KMS-11 (cell line): ENCODE measurements at regions not wholly inside any gene's neighbourhood (a gene's known extent, or its start where the extent isn't known, plus 50 kb on each side); places are given as distances from the start of the nearest gene placed in this dataset.

Experiments
- H2AFZ ChIP-seq: fragments of 200-600 bp; sonication (generic); 2 replicates; pipeline ENCODE4 v1.6.1; 2016; ENCODE audit warnings: antibody characterized with exemption, mixed run types, low read depth
- H3K27ac ChIP-seq: fragments of 200-600 bp; sonication (generic); 2 replicates; pipeline ENCODE4 v1.6.1; 2016; ENCODE audit warnings: mild to moderate bottlenecking, mixed run types
- H3K27me3 ChIP-seq: fragments of 200-600 bp; sonication (generic); 2 replicates; pipeline ENCODE4 v1.6.1; 2017; ENCODE audit warnings: mild to moderate bottlenecking, low read depth, mixed run types, moderate library complexity; ENCODE audit not compliant: insufficient read depth
- H3K36me3 ChIP-seq: fragments of 200-600 bp; sonication (generic); 2 replicates; pipeline ENCODE4 v1.6.1; 2017; ENCODE audit warnings: mild to moderate bottlenecking, mixed run types; ENCODE audit not compliant: insufficient read depth
- H3K4me1 ChIP-seq: fragments of 200-600 bp; sonication (generic); 2 replicates; pipeline ENCODE4 v1.6.1; 2016; ENCODE audit warnings: mild to moderate bottlenecking, low read depth, mixed run types; ENCODE audit not compliant: poor library complexity, severe bottlenecking
- H3K4me2 ChIP-seq: fragments of 200-600 bp; sonication (generic); 2 replicates; pipeline ENCODE4 v1.7.0; 2016; ENCODE audit warnings: mild to moderate bottlenecking, mixed run types
- H3K4me3 ChIP-seq: fragments of 200-600 bp; sonication (generic); IDR thresholded peaks from 2 replicates; pipeline ENCODE4 v1.6.1; 2017; ENCODE audit warnings: low read depth, low read length, mixed read lengths; ENCODE audit not compliant: insufficient read depth
- H3K79me2 ChIP-seq: fragments of 200-600 bp; sonication (generic); 2 replicates; pipeline ENCODE4 v1.6.1; 2016; ENCODE audit warnings: low read depth, mixed run types; ENCODE audit not compliant: insufficient read depth
- H3K9ac ChIP-seq: fragments of 200-600 bp; sonication (generic); 2 replicates; pipeline ENCODE4 v1.6.1; 2016; ENCODE audit warnings: mild to moderate bottlenecking, mixed run types
- H4K20me1 ChIP-seq: fragments of 200-600 bp; sonication (generic); 2 replicates; pipeline ENCODE4 v1.6.1; 2016; ENCODE audit warnings: mild to moderate bottlenecking, mixed run types; ENCODE audit not compliant: insufficient read depth
- TF ChIP-seq, protein P1 (sequence below): fragments of 200-600 bp; sonication (generic); conservative IDR thresholded peaks from 2 replicates; pipeline ENCODE4 v1.6.1; 2017; ENCODE audit warnings: low read depth, mild to moderate bottlenecking, antibody characterized with exemption, low read length, moderate library complexity, mixed read lengths

DNA sequence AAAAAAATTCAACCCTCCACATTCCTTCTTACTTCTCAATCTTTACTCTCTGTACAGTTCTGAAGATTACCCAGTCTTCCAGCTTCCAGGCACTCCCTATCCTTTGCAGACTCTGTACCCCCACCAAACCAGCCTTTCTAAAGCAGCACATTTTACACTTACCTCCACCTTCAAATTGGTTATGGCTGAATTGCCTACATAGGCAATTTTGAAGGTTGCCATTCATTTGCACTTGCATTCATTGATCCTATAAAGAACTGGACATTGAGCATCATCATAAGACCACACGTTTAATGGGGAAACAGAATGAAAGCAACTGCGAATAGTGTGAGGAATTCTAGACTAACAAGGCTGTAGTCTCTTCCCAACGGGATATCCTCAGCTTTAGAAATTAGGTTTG, 233.4 kb downstream of the TRIB2 start:
- Histone ChIP-seq H3K4me1 (no peaks in the 10 kb centered on the region), H3K4me3 (no peak overlapping the region), H3K79me2 (no peaks in the 10 kb centered on the region), H3K27me3 (no peaks in the 10 kb centered on the region), H3K36me3 (no peaks in the 10 kb centered on the region), H3K9ac (no peak overlapping the region), H4K20me1 (no peaks in the 10 kb centered on the region), H3K4me2 (no peak overlapping the region), H2AFZ (no peak overlapping the region), H3K27ac (no peak overlapping the region)
- TF ChIP-seq, protein P1, sequence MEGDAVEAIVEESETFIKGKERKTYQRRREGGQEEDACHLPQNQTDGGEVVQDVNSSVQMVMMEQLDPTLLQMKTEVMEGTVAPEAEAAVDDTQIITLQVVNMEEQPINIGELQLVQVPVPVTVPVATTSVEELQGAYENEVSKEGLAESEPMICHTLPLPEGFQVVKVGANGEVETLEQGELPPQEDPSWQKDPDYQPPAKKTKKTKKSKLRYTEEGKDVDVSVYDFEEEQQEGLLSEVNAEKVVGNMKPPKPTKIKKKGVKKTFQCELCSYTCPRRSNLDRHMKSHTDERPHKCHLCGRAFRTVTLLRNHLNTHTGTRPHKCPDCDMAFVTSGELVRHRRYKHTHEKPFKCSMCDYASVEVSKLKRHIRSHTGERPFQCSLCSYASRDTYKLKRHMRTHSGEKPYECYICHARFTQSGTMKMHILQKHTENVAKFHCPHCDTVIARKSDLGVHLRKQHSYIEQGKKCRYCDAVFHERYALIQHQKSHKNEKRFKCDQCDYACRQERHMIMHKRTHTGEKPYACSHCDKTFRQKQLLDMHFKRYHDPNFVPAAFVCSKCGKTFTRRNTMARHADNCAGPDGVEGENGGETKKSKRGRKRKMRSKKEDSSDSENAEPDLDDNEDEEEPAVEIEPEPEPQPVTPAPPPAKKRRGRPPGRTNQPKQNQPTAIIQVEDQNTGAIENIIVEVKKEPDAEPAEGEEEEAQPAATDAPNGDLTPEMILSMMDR = no peak

DNA sequence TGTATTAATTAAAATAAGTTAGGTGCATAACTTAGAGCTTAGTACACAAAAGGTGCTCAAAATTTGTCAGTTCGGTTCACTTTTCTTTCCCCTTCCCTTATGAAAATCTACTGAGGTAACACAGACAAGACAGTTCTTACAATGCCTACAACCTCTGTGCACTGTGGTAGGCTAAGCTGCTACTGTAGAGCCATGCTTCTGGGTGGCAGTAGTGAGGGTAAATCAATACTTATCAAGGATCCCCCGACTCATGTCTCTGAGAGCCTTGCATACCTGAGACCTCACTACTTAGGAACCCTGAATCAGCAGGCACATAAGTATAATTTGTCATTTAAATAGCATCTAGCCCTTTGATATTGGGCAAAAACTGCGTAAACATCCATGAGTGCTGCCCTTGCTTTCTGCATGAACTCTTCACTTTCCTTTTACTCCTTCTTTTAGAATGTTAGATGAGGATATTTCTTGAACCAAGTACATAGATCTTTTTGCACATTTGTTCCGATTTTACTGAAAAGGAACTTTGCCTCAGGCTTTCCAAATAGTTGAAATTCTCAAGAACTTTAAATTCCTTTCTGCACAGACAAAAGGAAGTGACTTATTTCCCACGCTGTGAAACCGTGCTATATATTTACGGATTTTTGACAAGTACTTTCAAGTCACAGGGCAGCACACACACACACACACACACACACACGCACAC, 234.4 kb downstream of the TRIB2 start:
- H3K27ac ChIP-seq = no peak overlapping the region
- TF ChIP-seq, protein P1 = no peak
- no peak overlapping the region for H3K4me2 ChIP-seq
- no peaks in the 10 kb centered on the region for H4K20me1 ChIP-seq
- H3K9ac ChIP-seq = no peak overlapping the region
- H3K79me2 ChIP-seq = no peaks in the 10 kb centered on the region
- no peaks in the 10 kb centered on the region for H3K4me1 ChIP-seq
- H3K27me3 ChIP-seq = no peaks in the 10 kb centered on the region
- H3K36me3 ChIP-seq = no peaks in the 10 kb centered on the region
- no peak overlapping the region for H2AFZ ChIP-seq
- no peak overlapping the region for H3K4me3 ChIP-seq

DNA sequence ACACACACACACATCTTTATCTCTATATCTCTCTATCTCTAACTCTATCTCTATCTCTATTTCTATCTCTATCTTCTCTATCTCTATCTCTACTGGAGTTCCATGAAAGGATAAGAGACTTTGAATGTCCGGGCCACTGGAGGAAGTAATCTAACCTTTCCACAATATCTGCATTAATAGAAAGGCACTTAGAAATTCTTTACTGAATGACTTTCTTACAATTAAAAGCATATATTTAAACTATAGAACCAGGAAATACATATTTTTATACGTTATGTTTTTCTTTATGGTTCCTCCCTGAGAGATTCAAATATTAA, 234.9 kb downstream of the TRIB2 start:
- no peaks in the 10 kb centered on the region for H3K4me1 ChIP-seq
- H4K20me1 ChIP-seq = no peaks in the 10 kb centered on the region
- H2AFZ ChIP-seq = no peak overlapping the region
- H3K79me2 ChIP-seq = no peaks in the 10 kb centered on the region
- no peak overlapping the region for H3K4me2 ChIP-seq
- H3K4me3 ChIP-seq = no peak overlapping the region
- no peaks in the 10 kb centered on the region for H3K27me3 ChIP-seq
- no peak overlapping the region for H3K27ac ChIP-seq
- TF ChIP-seq, protein P1 = no peak
- H3K36me3 ChIP-seq = no peaks in the 10 kb centered on the region
- no peak overlapping the region for H3K9ac ChIP-seq

DNA sequence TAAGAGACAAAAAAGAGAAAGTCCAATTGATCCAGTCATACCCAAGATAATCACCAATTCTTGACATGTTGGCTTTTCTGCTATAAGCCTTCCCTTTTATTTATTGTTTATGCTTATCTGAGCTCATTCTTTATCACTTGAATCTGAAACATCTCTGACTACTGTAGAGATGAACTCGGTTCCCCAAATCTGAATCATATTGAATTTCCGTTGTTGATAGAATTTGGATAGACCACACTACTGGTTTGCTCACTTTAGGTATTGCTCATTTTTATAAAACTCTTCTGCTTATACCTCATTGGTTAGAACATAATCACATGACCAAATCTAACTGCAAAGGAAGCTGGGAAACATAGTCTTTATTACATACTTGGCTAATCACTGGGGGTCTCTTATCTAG, 236.9 kb downstream of the TRIB2 start:
- Histone ChIP-seq H2AFZ (no peak overlapping the region), H4K20me1 (no peaks in the 10 kb centered on the region), H3K79me2 (no peaks in the 10 kb centered on the region), H3K27me3 (no peaks in the 10 kb centered on the region), H3K27ac (no peak overlapping the region), H3K36me3 (no peaks in the 10 kb centered on the region), H3K4me1 (no peaks in the 10 kb centered on the region), H3K9ac (no peak overlapping the region), H3K4me3 (no peak overlapping the region), H3K4me2 (no peak overlapping the region)
- TF ChIP-seq, protein P1 = no peak
